Keratinocyte (primary cell): ENCODE measurements at regions not wholly inside any gene's neighbourhood (a gene's known extent, or its start where the extent isn't known, plus 50 kb on each side); places are given as distances from the start of the nearest gene placed in this dataset.

Source experiments
- CTCF ChIP-seq, 3 experiments: IDR thresholded peaks in 1 of 3; conservative IDR thresholded peaks in 1 of 3; optimal IDR thresholded peaks in 1 of 3; 2 replicates in 2 of 3; 3 replicates in 1 of 3; pipeline versions ENCODE3 to v1.5.1; 2011; ENCODE audit warnings: low read length in 3 of 3, mild to moderate bottlenecking in 3 of 3, moderate library complexity in 2 of 3, control low read depth in 1 of 3, inconsistent platforms in 1 of 3; ENCODE audit not compliant: insufficient read depth in 2 of 3; ENCODE audit errors: extremely low read depth in 1 of 3
- EZH2 ChIP-seq: IDR thresholded peaks from one replicate; pipeline ENCODE4 v1.6.1; 2012; ENCODE audit warnings: inconsistent platforms, mild to moderate bottlenecking, low read length, moderate library complexity

DNA sequence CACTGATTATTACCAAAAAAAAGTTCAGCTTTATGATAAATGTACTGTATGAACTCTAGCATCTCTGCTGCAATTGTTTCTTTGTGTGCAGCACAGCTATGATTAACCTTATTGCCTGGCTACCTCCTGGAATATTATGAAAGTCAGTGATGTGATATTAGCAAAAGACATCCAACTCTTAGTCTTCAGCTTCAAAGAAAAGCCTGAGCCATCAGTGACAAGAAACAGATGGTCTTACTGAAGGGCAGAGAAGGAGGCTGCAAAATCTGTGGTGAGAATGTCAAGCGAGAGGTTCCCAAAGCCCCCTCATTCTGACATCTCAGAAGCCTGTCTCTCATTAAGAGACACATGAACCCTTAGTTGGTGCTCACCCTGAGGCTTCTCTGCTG is 89.4 kb upstream of the TNFAIP3 start:
- TF ChIP-seq CTCF (optimal IDR thresholded peaks at IDR 0.05 in 1 of 3, IDR thresholded peaks at IDR 0.05 in 1 of 3, conservative IDR thresholded peaks at IDR 0.05 in 1 of 3; ENCODE audit: extremely low read depth in 1 of 3, insufficient read depth in 2 of 3, low read length in 3 of 3), result no peak
- no peak for TF ChIP-seq EZH2
